Lower lobe of right lung (tissue), 2 donors: ENCODE measurements at regions not wholly inside any gene's neighbourhood (a gene's known extent, or its start where the extent isn't known, plus 50 kb on each side); places are given as distances from the start of the nearest gene placed in this dataset.
"Not testable (repeated sequence)": the region's sequence is repeated elsewhere in the genome, so short reads cannot be mapped to it uniquely, and the experiment has no call there.

Experiments used
- ATAC-seq, 2 donors: fragments of 200-7000 bp; cut with Tn5 transposase; one replicate each; pipeline ENCODE4 v1.9.1; 2020 to 2022; ENCODE audit warnings: mild to moderate bottlenecking in 2 of 2, moderate library complexity in 2 of 2
- DNase-seq: peaks from one replicate; pipeline ENCODE4 v3.0.0-alpha.2; 2020
- H3K27ac ChIP-seq: fragments of 200-600 bp; one replicate; pipeline ENCODE4 v1.8.0; 2022
- H3K27me3 ChIP-seq: fragments of 200-600 bp; one replicate; pipeline ENCODE4 v1.8.0; 2022; ENCODE audit warnings: low read depth
- H3K36me3 ChIP-seq: fragments of 200-600 bp; one replicate; pipeline ENCODE4 v1.8.0; 2022; ENCODE audit warnings: mild to moderate bottlenecking
- H3K4me1 ChIP-seq: fragments of 200-600 bp; one replicate; pipeline ENCODE4 v1.8.0; 2022
- H3K4me3 ChIP-seq: fragments of 200-600 bp; one replicate; pipeline ENCODE4 v1.8.0; 2022; ENCODE audit warnings: mild to moderate bottlenecking
- H3K9me3 ChIP-seq: fragments of 200-600 bp; one replicate; pipeline ENCODE4 v1.8.0; 2022
- intact Hi-C: fragments of 100-400 bp; cut with DNase I; formaldehyde crosslinking; loops from one replicate; pipeline ENCODE4 v1.11.0; 2022
- TF ChIP-seq, protein P1 (sequence below): fragments of 200-600 bp; IDR thresholded peaks from one replicate; pipeline ENCODE4 v1.8.0; 2022; ENCODE audit warnings: antibody characterized with exemption, mild to moderate bottlenecking
- donor health status: DM: no; HTN: yes; CAD: no; lungs with severe emphysema.

DNA sequence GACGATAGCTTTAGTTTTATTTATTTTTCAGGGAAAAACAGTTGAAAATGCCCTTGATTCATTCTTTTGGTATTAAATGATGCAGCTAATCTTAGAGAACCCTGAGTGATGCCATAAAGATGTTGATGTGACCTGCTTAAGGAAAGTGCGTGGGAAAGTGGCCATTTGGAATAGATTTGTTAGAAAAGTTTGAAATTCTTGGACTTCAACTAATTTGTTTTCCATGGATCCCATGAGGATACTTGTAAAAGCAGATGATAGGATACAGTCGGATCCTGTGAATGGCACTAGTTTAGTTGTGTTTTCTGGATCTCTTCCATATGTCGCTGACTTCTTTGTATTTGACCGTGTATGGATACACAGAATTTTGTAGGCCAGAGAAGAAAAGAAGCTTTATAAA is 69.0 kb downstream of the SEPTIN7 start:
- DNase-seq = no peak
- peaks cover 9% of the 10 kb centered on the region for H3K4me1 ChIP-seq
- H3K27ac ChIP-seq = no peak overlapping the region
- H3K27me3 ChIP-seq = no peaks in the 10 kb centered on the region
- TF ChIP-seq, protein P1, sequence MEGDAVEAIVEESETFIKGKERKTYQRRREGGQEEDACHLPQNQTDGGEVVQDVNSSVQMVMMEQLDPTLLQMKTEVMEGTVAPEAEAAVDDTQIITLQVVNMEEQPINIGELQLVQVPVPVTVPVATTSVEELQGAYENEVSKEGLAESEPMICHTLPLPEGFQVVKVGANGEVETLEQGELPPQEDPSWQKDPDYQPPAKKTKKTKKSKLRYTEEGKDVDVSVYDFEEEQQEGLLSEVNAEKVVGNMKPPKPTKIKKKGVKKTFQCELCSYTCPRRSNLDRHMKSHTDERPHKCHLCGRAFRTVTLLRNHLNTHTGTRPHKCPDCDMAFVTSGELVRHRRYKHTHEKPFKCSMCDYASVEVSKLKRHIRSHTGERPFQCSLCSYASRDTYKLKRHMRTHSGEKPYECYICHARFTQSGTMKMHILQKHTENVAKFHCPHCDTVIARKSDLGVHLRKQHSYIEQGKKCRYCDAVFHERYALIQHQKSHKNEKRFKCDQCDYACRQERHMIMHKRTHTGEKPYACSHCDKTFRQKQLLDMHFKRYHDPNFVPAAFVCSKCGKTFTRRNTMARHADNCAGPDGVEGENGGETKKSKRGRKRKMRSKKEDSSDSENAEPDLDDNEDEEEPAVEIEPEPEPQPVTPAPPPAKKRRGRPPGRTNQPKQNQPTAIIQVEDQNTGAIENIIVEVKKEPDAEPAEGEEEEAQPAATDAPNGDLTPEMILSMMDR = no peak
- H3K36me3 ChIP-seq = peaks cover 30% of the 10 kb centered on the region
- H3K4me3 ChIP-seq = no peak overlapping the region
- H3K9me3 ChIP-seq = no peaks in the 10 kb centered on the region
- intact Hi-C loops = no loop called here
- ATAC-seq = no peak

DNA sequence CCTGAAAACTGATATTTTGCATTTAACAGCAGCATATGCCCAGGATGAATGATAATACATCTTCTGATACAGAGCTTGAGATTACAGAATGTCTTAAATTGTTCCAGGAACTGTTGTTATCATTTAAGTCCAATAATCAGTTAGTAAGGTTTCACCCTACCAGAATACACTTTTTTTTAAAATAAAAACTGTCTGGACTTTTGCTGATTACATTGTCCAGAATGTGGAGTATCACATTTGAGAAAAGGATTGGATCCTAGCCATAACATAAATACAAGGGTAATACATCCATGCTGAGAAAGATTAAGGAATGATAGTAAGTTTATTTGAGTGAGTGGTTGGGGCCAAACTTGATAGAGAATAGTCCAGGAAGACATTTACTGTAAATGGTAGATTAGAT is 71.0 kb downstream of the SEPTIN7 start:
- Histone ChIP-seq H3K9me3 (no peaks in the 10 kb centered on the region), H3K27ac (no peak overlapping the region), H3K36me3 (peaks cover 30% of the 10 kb centered on the region), H3K27me3 (no peaks in the 10 kb centered on the region), H3K4me3 (no peak overlapping the region), H3K4me1 (peaks cover 9% of the 10 kb centered on the region)
- ATAC-seq (no peak), DNase-seq (no peak)
- TF ChIP-seq, protein P1 = no peak
- intact Hi-C loops = no loop called here

DNA sequence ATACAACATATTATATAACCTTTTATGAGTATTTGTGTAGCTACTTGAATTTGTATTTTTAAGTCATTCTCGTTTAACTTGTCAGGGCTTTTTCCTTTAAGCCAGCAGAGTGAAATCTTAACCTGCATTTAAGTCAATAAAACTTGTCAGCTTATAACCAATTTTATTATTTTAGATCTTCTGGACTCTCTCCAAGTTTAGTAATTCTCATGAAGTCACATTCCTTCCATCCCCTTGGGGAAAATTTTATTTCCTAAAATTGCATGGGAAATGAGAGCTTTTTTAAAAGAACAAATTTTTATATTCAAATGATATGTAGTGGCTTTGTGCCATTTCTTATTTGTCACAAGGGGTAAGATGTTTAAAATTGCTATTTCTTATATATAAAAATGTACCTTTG is 74.0 kb downstream of the SEPTIN7 start:
- TF ChIP-seq, protein P1 = no peak
- Histone ChIP-seq H3K4me1 (peaks cover 9% of the 10 kb centered on the region), H3K9me3 (no peaks in the 10 kb centered on the region), H3K27ac (no peak overlapping the region), H3K4me3 (no peak overlapping the region), H3K36me3 (peaks cover 20% of the 10 kb centered on the region), H3K27me3 (no peaks in the 10 kb centered on the region)
- DNase-seq = no peak
- intact Hi-C loops = no loop called here
- ATAC-seq = no peak

DNA sequence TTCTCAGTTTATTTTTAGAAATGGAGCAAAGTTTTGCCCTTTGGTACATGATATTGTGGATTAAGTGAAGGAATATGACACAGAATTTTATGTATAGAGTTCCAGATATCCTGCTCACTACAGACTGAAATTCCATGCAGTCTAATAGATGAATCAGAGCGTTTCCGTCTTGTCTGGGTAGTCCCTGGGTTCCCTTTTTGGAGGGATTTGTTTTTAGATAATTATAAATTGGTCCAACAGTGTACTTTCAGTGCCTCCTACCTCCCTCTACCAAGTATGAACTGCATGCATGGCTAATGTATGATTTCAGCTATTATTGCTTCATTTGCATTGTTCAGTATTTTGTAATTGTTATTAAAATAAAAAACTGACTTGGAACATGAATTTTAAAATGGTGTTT is 74.4 kb downstream of the SEPTIN7 start:
- Histone ChIP-seq H3K27ac (no peak overlapping the region), H3K4me1 (peaks cover 9% of the 10 kb centered on the region), H3K27me3 (no peaks in the 10 kb centered on the region), H3K9me3 (no peaks in the 10 kb centered on the region), H3K4me3 (no peak overlapping the region), H3K36me3 (peaks cover 22% of the 10 kb centered on the region)
- intact Hi-C loops = no loop called here
- ATAC-seq (no peak), DNase-seq (no peak)
- TF ChIP-seq, protein P1 = no peak

DNA sequence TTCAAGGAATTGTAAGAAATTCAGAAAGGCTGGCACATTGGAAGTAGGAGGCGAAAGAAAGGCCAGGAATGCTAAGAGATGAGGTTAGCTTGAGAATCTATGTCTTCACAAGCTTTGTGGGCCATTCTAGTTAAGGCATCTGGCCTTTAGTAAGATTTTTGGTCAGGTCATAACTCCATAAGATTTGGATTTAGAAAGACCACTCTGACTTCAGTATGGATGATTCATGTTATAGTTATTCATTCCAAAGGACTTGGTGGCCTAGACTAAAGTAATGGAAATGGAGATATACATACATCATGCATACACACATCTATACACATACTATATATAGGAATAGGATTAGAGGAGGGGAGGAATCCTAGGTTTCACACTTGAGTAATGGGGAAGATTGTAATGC is 77.5 kb downstream of the SEPTIN7 start:
- peaks cover 34% of the 10 kb centered on the region for H3K36me3 ChIP-seq
- H3K9me3 ChIP-seq = no peaks in the 10 kb centered on the region
- H3K4me1 ChIP-seq = no peaks in the 10 kb centered on the region
- DNase-seq (no peak), ATAC-seq (no peak)
- H3K4me3 ChIP-seq = no peak overlapping the region
- H3K27me3 ChIP-seq = no peaks in the 10 kb centered on the region
- H3K27ac ChIP-seq = no peak overlapping the region
- intact Hi-C loops = no loop called here
- TF ChIP-seq, protein P1 = no peak

DNA sequence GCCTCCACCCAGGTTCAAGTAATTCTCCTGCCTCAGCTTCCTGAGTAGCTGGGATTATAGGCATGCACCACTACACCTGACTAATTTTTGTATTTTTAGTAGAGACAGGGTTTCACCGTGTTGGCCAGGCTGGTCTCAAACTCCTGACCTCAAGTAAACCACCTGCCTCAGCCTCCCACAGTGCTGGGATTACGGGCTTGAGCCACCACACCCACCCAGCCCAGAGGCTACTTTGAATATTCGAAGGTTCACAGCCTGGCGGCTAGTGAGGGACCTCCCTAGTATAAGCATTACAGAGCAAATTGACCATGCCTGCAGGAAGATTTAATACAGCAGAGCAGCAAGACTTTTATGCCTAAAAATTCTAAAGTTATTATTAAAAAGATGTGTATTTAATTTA is 86.6 kb downstream of the SEPTIN7 start:
- intact Hi-C loops, H3K27ac ChIP-seq, H3K4me1 ChIP-seq, H3K9me3 ChIP-seq, H3K4me3 ChIP-seq, ATAC-seq, DNase-seq, H3K27me3 ChIP-seq: not testable (repeated sequence)
- peaks cover 88% of the 10 kb centered on the region for H3K36me3 ChIP-seq
